ENCODE measurements at regions not wholly inside any gene's neighbourhood (a gene's known extent, or its start where the extent isn't known, plus 50 kb on each side); places are given as distances from the start of the nearest gene placed in this dataset.

GRCh38 chr6:14758421-14759081 is 487.3 kb upstream of the JARID2 start:
- CTCF ChIA-PET, result interaction anchor here (1.0 kb wide), 1 partner anchor 9 kb away, joined by 3 read pairs; no protein-coding TSS in a partner anchor
- H2AFZ ChIP-seq (ENCODE audit: low read depth), result no peak overlapping the region
- no peaks in the 10 kb centered on the region for H3K79me2 ChIP-seq (ENCODE audit: insufficient read depth)
- H3K4me2 ChIP-seq, result no peak overlapping the region
- H3K4me3 ChIP-seq (ENCODE audit: low read depth in 2 of 2, low read length in 1 of 2), result no peak overlapping the region
- H3F3A ChIP-seq (replicated peaks; ENCODE audit: insufficient read depth), result no peaks in the 10 kb centered on the region
- H3K9me3 ChIP-seq, result no peaks in the 10 kb centered on the region
- TF ChIP-seq GABPA (IDR thresholded peaks at IDR 0.05; ENCODE audit: low read depth), result no peak
- TF ChIP-seq RFX5 (IDR thresholded peaks at IDR 0.05; ENCODE audit: low read length), result no peak
- TF ChIP-seq SMC3 (IDR thresholded peaks at IDR 0.05; ENCODE audit: low read depth, low read length), result no peak
- TF ChIP-seq ELF1 (IDR thresholded peaks at IDR 0.05), result no peak
- no peak for TF ChIP-seq TCF12 (IDR thresholded peaks at IDR 0.05)
- no peak for TF ChIP-seq MAX (IDR thresholded peaks at IDR 0.05; ENCODE audit: low read depth)
- TF ChIP-seq MXI1 (IDR thresholded peaks at IDR 0.05; ENCODE audit: low read depth, low read length), result no peak
- no peak for TF ChIP-seq JUND (IDR thresholded peaks at IDR 0.05)
- TF ChIP-seq GATA2 (CRISPR knock-in tag; IDR thresholded peaks at IDR 0.05), result no peak
- TF ChIP-seq RCOR1 (IDR thresholded peaks at IDR 0.05; ENCODE audit: low read length), result no peak
- no peak for TF ChIP-seq USF2 (IDR thresholded peaks at IDR 0.05; ENCODE audit: borderline replicate concordance, low read depth, low read length)
- no peak for TF ChIP-seq NFIC (IDR thresholded peaks at IDR 0.05; ENCODE audit: borderline replicate concordance)
- WGBS (ENCODE audit: low lambda C conversion rate), result 56% methylated on average over 8 of the region's 8 CpGs
- no peak overlapping the region for H3K27ac ChIP-seq (ENCODE audit: low read depth in 2 of 2, low read length in 1 of 2)
- peaks cover 0 to 4% of the 10 kb centered on the region in 2 experiments; a peak in 1 of 4 replicates for H3K4me1 ChIP-seq (ENCODE audit: control insufficient read depth in 1 of 2, insufficient read depth in 2 of 2, low read depth in 1 of 2, low read length in 1 of 2)
- no peaks in the 10 kb centered on the region for H4K20me1 ChIP-seq (ENCODE audit: insufficient read depth)
- no peaks in the 10 kb centered on the region for H3K36me3 ChIP-seq (replicated peaks in 1 of 2; ENCODE audit: control insufficient read depth in 1 of 2, insufficient read depth in 2 of 2, low read length in 1 of 2)
- H3K9me2 ChIP-seq, result no peaks in the 10 kb centered on the region
- H3K9ac ChIP-seq, result no peak overlapping the region
- DNase-seq, result no peak
- H3K27me3 ChIP-seq (ENCODE audit: insufficient read depth), result no peaks in the 10 kb centered on the region
- POLR2A ChIA-PET, result no interaction called here

DNA sequence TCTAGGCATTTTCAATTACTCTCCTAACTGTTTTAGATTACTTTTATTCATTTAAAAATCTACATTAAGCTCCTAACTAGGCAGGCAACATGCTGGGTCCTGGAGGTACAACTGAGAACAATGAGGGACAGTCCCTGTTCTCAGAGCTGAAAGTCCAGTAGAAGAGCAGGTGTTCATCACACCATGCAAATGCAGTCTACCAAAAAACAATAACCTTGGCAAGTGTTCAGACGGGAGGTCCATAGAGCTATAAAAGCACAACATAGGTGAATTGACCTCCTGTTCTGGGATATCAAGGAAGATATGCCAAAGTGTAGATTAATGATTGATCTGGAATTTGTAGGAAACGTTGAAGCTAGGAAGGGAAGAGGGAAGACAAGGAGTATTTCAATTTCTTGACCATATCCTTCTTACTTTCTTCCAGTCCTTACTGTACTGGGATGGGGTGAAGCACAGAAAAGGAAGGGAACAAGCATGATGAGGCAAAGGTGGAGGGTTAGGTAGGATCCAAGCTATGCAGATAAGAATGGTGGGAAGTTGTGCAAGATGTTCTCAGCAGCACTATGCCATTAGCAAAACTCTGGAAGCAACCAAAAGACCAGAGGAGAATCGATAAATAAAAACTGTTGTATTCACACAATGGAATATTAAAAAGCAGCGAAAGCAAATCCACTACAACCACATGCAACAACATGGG is 485.7 kb upstream of the JARID2 start:
- Histone ChIP-seq H3K9me3 (no peaks in the 10 kb centered on the region), H3K9me2 (no peaks in the 10 kb centered on the region), H3F3A (replicated peaks; ENCODE audit: insufficient read depth) (no peaks in the 10 kb centered on the region), H3K79me2 (ENCODE audit: insufficient read depth) (no peaks in the 10 kb centered on the region), H3K9ac (no peak overlapping the region), H3K4me2 (no peak overlapping the region), H3K27ac (ENCODE audit: low read depth in 2 of 2, low read length in 1 of 2) (no peak overlapping the region), H3K4me1 (ENCODE audit: control insufficient read depth in 1 of 2, insufficient read depth in 2 of 2, low read depth in 1 of 2, low read length in 1 of 2) (peaks cover 0 to 4% of the 10 kb centered on the region in 2 experiments; a peak in 1 of 4 replicates), H2AFZ (ENCODE audit: low read depth) (no peak overlapping the region), H3K27me3 (ENCODE audit: insufficient read depth) (no peaks in the 10 kb centered on the region), H4K20me1 (ENCODE audit: insufficient read depth) (no peaks in the 10 kb centered on the region), H3K36me3 (replicated peaks in 1 of 2; ENCODE audit: control insufficient read depth in 1 of 2, insufficient read depth in 2 of 2, low read length in 1 of 2) (no peaks in the 10 kb centered on the region), H3K4me3 (ENCODE audit: low read depth in 2 of 2, low read length in 1 of 2) (no peak overlapping the region)
- WGBS (ENCODE audit: low lambda C conversion rate), result 51% methylated on average over 4 of the region's 4 CpGs
- no peak for DNase-seq
- no peak for TF ChIP-seq MXI1 (IDR thresholded peaks at IDR 0.05; ENCODE audit: low read depth, low read length)
- no peak for TF ChIP-seq FOSL2 (IDR thresholded peaks at IDR 0.05; ENCODE audit: borderline replicate concordance, low read depth)
- TF ChIP-seq IRF3 (IDR thresholded peaks at IDR 0.05; ENCODE audit: low read depth, low read length), result no peak
- no peak for TF ChIP-seq RFX5 (IDR thresholded peaks at IDR 0.05; ENCODE audit: low read length)
- TF ChIP-seq ELF1 (IDR thresholded peaks at IDR 0.05), result no peak
- TF ChIP-seq EZH2phosphoT487 (IDR thresholded peaks at IDR 0.05; ENCODE audit: borderline replicate concordance, low read depth), result no peak
- TF ChIP-seq RAD21 (IDR thresholded peaks at IDR 0.05; ENCODE audit: low read length), result no peak
- no peak for TF ChIP-seq YY1 (IDR thresholded peaks at IDR 0.05; ENCODE audit: low read depth)
- TF ChIP-seq POLR2AphosphoS5 (IDR thresholded peaks at IDR 0.05; ENCODE audit: low read depth, low read length), result no peak
- TF ChIP-seq RCOR1 (IDR thresholded peaks at IDR 0.05; ENCODE audit: low read length), result no peak
- ChIA-PET CTCF (no interaction called here), POLR2A (no interaction called here)

Data from SK-N-SH (cell line).